SK-N-DZ (cell line): ENCODE measurements at regions not wholly inside any gene's neighbourhood (a gene's known extent, or its start where the extent isn't known, plus 50 kb on each side); places are given as distances from the start of the nearest gene placed in this dataset.

Source experiments
- DNase-seq: peaks from one replicate; pipeline ENCODE4 v3.0.0-alpha.2; 2015; ENCODE audit warnings: low spot score

GRCh38 chr6:7468382-7469081, 72.9 kb upstream of the DSP start:
- DNase-seq: peak; percentile 49

- no peak for DNase-seq
Measured at GRCh38 chr6:7469696-7470095, 71.8 kb upstream of the DSP start.

GRCh38 chr6:7471171-7471570, 70.3 kb upstream of the DSP start:
- DNase-seq: no peak

- DNase-seq: no peak
Measured at GRCh38 chr6:7473805-7474719, 67.4 kb upstream of the DSP start.

GRCh38 chr6:7475081-7475480, 66.4 kb upstream of the DSP start:
- DNase-seq: no peak

- DNase-seq: no peak
Measured at GRCh38 chr6:7479801-7480266, 61.6 kb upstream of the DSP start.

GRCh38 chr6:7484666-7485065, 56.8 kb upstream of the DSP start:
- no peak for DNase-seq

GRCh38 chr6:7486951-7487350, 54.5 kb upstream of the DSP start:
- no peak for DNase-seq

GRCh38 chr6:7488494-7488893, 53.0 kb upstream of the DSP start:
- DNase-seq: no peak

GRCh38 chr6:7489376-7489775, 52.1 kb upstream of the DSP start:
- DNase-seq: no peak
